Liver (tissue), 8 donors: ENCODE measurements at regions not wholly inside any gene's neighbourhood (a gene's known extent, or its start where the extent isn't known, plus 50 kb on each side); places are given as distances from the start of the nearest gene placed in this dataset.

Source experiments
- DNase-seq: peaks from one replicate; pipeline ENCODE4 v3.0.0-alpha.2; 2017; ENCODE audit warnings: low spot score
- H3K27ac ChIP-seq, 2 donors: one replicate each; pipeline ENCODE4 v1.7.0; 2013; ENCODE audit warnings: inconsistent platforms in 2 of 2, low read length in 2 of 2, control low read depth in 1 of 2, low read depth in 1 of 2, mild to moderate bottlenecking in 1 of 2
- H3K27me3 ChIP-seq, 4 donors: one replicate each; pipeline versions ENCODE4 v1.6.1 to v1.7.0; 2013; ENCODE audit warnings: low read length in 3 of 4, inconsistent platforms in 1 of 4, mild to moderate bottlenecking in 1 of 4, moderate library complexity in 1 of 4; ENCODE audit not compliant: control insufficient read depth in 4 of 4, insufficient read depth in 4 of 4
- H3K36me3 ChIP-seq, 4 donors: one replicate each; pipeline versions ENCODE4 v1.6.1 to v1.7.0; 2013; ENCODE audit warnings: low read length in 3 of 4, mild to moderate bottlenecking in 3 of 4, low read depth in 1 of 4, moderate library complexity in 1 of 4; ENCODE audit not compliant: control insufficient read depth in 4 of 4, insufficient read depth in 3 of 4
- H3K4me1 ChIP-seq, 4 donors: one replicate each; pipeline versions ENCODE4 v1.6.1 to v1.7.0; 2013; ENCODE audit warnings: low read length in 3 of 4, mild to moderate bottlenecking in 3 of 4, moderate library complexity in 1 of 4; ENCODE audit not compliant: control insufficient read depth in 4 of 4, insufficient read depth in 4 of 4
- H3K4me3 ChIP-seq, 3 donors: one replicate each; pipeline versions ENCODE4 v1.6.1 to v1.7.0; 2013; ENCODE audit warnings: low read length in 3 of 3, control low read depth in 1 of 3, low read depth in 1 of 3, mild to moderate bottlenecking in 1 of 3
- H3K9ac ChIP-seq, 2 donors: one replicate each; pipeline ENCODE4 v1.7.0; 2013; ENCODE audit warnings: low read length in 2 of 2, mild to moderate bottlenecking in 2 of 2, moderate library complexity in 2 of 2, control low read depth in 1 of 2, low read depth in 1 of 2
- H3K9me3 ChIP-seq, 4 donors: one replicate each; pipeline versions ENCODE4 v1.6.1 to v1.7.0; 2013; ENCODE audit warnings: low read length in 3 of 4; ENCODE audit not compliant: control insufficient read depth in 4 of 4
- EGR1 ChIP-seq, 2 donors: IDR thresholded peaks; 2 replicates each; pipeline ENCODE4 v1.6.1; 2016 to 2018; ENCODE audit warnings: antibody characterized with exemption in 2 of 2, low read depth in 2 of 2
- FOXA1 ChIP-seq: IDR thresholded peaks from 2 replicates; pipeline ENCODE4 v1.6.1; 2016; ENCODE audit warnings: antibody characterized with exemption
- FOXA2 ChIP-seq: IDR thresholded peaks from 2 replicates; pipeline ENCODE4 v1.6.1; 2016; ENCODE audit warnings: antibody characterized with exemption
- GABPA ChIP-seq, 2 donors: IDR thresholded peaks in 1 of 2; conservative IDR thresholded peaks in 1 of 2; 2 replicates each; pipeline ENCODE4 v1.6.1; 2016; ENCODE audit warnings: antibody characterized with exemption in 2 of 2, mild to moderate bottlenecking in 1 of 2, moderate library complexity in 1 of 2
- HNF4A ChIP-seq, 2 donors: conservative IDR thresholded peaks; 2 replicates each; pipeline ENCODE4 v1.6.1; 2016; ENCODE audit warnings: antibody characterized with exemption in 2 of 2, mild to moderate bottlenecking in 2 of 2
- HNF4G ChIP-seq: IDR thresholded peaks from 2 replicates; pipeline ENCODE4 v1.6.1; 2016; ENCODE audit warnings: antibody characterized with exemption
- JUND ChIP-seq, 2 donors: IDR thresholded peaks; 2 replicates each; pipeline ENCODE4 v1.6.1; 2016; ENCODE audit warnings: antibody characterized with exemption in 2 of 2
- NR2F2 ChIP-seq: IDR thresholded peaks from 2 replicates; pipeline ENCODE4 v1.6.1; 2016; ENCODE audit warnings: antibody characterized with exemption
- RAD21 ChIP-seq, 2 donors: IDR thresholded peaks; 2 replicates each; pipeline ENCODE4 v1.6.1; 2016; ENCODE audit warnings: antibody characterized with exemption in 2 of 2, mild to moderate bottlenecking in 2 of 2
- RXRA ChIP-seq, 2 donors: IDR thresholded peaks; 2 replicates each; pipeline ENCODE4 v1.6.1; 2017 to 2018; ENCODE audit warnings: antibody characterized with exemption in 2 of 2, mild to moderate bottlenecking in 1 of 2
- SP1 ChIP-seq: IDR thresholded peaks from 2 replicates; pipeline ENCODE4 v1.6.1; 2018; ENCODE audit warnings: antibody characterized with exemption, mild to moderate bottlenecking
- TAF1 ChIP-seq: conservative IDR thresholded peaks from 2 replicates; pipeline ENCODE4 v1.6.1; 2016; ENCODE audit warnings: antibody characterized with exemption, mild to moderate bottlenecking
- YY1 ChIP-seq: IDR thresholded peaks from 2 replicates; pipeline ENCODE4 v1.6.1; 2016; ENCODE audit warnings: antibody characterized with exemption, mild to moderate bottlenecking
- WGBS: extraction: QIAGEN DNeasy Blood & Tissue Kit; methylation state at CpG from one replicate; pipeline ENCODE4 v1.1.7; 2013; 5-methylcytosine and 5-hydroxymethylcytosine counted together
- TF ChIP-seq, protein P1 (sequence below): fragments of 150-350 bp; IDR thresholded peaks from 2 replicates; pipeline ENCODE4 v1.5.1; 2017; ENCODE audit warnings: improper control_type of control experiment, low read depth, low read length; ENCODE audit not compliant: missing input control
- TF ChIP-seq, protein P2 (sequence below): IDR thresholded peaks from 2 replicates; pipeline ENCODE4 v1.6.1; 2016; ENCODE audit warnings: antibody characterized with exemption
- TF ChIP-seq, protein P3 (sequence below): IDR thresholded peaks from 2 replicates; pipeline ENCODE4 v1.6.1; 2016; ENCODE audit warnings: antibody characterized with exemption
- TF ChIP-seq, protein P4 (sequence below): IDR thresholded peaks from 2 replicates; pipeline ENCODE4 v1.6.1; 2016; ENCODE audit warnings: antibody characterized with exemption, mild to moderate bottlenecking
- TF ChIP-seq, protein P5 (sequence below): IDR thresholded peaks from 2 replicates; pipeline ENCODE4 v1.6.1; 2016; ENCODE audit warnings: antibody characterized with exemption
- donor health status: healthy.
- donor health status: healthy.
- donor health status: healthy.
- donor health status: healthy.
- donor health status: healthy.

DNA sequence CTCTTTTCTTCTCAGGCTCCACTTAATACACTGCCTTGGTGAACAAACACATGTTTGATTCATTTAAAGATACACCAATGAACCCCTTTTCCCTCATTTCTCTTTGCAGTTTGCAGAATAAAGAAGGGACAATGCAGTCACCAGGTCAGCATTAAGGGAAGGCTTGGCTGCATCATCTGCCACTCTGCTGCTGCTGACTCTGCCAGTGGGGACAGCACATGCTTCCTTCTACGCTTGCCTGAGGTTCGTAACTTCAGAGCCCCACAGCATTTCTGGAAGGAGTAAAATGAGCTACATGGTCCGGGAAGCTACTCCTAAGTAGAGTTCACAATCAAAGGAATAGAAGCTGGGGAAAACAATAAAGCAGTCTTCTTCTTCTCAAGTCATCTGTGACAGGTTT lies 178.9 kb upstream of the GATB start:
- H3K36me3 ChIP-seq, result no peaks in the 10 kb centered on the region
- H3K9ac ChIP-seq, result no peak overlapping the region
- H3K4me1 ChIP-seq, result no peaks in the 10 kb centered on the region
- no peaks in the 10 kb centered on the region for H3K9me3 ChIP-seq
- TF ChIP-seq, protein P1, sequence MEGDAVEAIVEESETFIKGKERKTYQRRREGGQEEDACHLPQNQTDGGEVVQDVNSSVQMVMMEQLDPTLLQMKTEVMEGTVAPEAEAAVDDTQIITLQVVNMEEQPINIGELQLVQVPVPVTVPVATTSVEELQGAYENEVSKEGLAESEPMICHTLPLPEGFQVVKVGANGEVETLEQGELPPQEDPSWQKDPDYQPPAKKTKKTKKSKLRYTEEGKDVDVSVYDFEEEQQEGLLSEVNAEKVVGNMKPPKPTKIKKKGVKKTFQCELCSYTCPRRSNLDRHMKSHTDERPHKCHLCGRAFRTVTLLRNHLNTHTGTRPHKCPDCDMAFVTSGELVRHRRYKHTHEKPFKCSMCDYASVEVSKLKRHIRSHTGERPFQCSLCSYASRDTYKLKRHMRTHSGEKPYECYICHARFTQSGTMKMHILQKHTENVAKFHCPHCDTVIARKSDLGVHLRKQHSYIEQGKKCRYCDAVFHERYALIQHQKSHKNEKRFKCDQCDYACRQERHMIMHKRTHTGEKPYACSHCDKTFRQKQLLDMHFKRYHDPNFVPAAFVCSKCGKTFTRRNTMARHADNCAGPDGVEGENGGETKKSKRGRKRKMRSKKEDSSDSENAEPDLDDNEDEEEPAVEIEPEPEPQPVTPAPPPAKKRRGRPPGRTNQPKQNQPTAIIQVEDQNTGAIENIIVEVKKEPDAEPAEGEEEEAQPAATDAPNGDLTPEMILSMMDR, result no peak
- TF ChIP-seq TAF1, result no peak
- TF ChIP-seq, protein P2, sequence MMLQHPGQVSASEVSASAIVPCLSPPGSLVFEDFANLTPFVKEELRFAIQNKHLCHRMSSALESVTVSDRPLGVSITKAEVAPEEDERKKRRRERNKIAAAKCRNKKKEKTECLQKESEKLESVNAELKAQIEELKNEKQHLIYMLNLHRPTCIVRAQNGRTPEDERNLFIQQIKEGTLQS, result no peak
- no peak for TF ChIP-seq FOXA1
- no peak for TF ChIP-seq HNF4G
- TF ChIP-seq RXRA (IDR thresholded peaks at IDR 0.05), result no peak
- TF ChIP-seq FOXA2, result no peak
- TF ChIP-seq HNF4A (conservative IDR thresholded peaks at IDR 0.05), result no peak
- no peak for TF ChIP-seq EGR1 (IDR thresholded peaks at IDR 0.05; ENCODE audit: low read depth in 2 of 2)
- TF ChIP-seq RAD21 (IDR thresholded peaks at IDR 0.05), result no peak
- TF ChIP-seq GABPA (IDR thresholded peaks at IDR 0.05 in 1 of 2, conservative IDR thresholded peaks at IDR 0.05 in 1 of 2), result no peak
- TF ChIP-seq, protein P3, sequence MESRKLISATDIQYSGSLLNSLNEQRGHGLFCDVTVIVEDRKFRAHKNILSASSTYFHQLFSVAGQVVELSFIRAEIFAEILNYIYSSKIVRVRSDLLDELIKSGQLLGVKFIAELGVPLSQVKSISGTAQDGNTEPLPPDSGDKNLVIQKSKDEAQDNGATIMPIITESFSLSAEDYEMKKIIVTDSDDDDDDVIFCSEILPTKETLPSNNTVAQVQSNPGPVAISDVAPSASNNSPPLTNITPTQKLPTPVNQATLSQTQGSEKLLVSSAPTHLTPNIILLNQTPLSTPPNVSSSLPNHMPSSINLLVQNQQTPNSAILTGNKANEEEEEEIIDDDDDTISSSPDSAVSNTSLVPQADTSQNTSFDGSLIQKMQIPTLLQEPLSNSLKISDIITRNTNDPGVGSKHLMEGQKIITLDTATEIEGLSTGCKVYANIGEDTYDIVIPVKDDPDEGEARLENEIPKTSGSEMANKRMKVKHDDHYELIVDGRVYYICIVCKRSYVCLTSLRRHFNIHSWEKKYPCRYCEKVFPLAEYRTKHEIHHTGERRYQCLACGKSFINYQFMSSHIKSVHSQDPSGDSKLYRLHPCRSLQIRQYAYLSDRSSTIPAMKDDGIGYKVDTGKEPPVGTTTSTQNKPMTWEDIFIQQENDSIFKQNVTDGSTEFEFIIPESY, result no peak
- no peak for TF ChIP-seq NR2F2
- TF ChIP-seq JUND (IDR thresholded peaks at IDR 0.05), result no peak
- TF ChIP-seq, protein P4, sequence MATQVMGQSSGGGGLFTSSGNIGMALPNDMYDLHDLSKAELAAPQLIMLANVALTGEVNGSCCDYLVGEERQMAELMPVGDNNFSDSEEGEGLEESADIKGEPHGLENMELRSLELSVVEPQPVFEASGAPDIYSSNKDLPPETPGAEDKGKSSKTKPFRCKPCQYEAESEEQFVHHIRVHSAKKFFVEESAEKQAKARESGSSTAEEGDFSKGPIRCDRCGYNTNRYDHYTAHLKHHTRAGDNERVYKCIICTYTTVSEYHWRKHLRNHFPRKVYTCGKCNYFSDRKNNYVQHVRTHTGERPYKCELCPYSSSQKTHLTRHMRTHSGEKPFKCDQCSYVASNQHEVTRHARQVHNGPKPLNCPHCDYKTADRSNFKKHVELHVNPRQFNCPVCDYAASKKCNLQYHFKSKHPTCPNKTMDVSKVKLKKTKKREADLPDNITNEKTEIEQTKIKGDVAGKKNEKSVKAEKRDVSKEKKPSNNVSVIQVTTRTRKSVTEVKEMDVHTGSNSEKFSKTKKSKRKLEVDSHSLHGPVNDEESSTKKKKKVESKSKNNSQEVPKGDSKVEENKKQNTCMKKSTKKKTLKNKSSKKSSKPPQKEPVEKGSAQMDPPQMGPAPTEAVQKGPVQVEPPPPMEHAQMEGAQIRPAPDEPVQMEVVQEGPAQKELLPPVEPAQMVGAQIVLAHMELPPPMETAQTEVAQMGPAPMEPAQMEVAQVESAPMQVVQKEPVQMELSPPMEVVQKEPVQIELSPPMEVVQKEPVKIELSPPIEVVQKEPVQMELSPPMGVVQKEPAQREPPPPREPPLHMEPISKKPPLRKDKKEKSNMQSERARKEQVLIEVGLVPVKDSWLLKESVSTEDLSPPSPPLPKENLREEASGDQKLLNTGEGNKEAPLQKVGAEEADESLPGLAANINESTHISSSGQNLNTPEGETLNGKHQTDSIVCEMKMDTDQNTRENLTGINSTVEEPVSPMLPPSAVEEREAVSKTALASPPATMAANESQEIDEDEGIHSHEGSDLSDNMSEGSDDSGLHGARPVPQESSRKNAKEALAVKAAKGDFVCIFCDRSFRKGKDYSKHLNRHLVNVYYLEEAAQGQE, result no peak
- no peak for TF ChIP-seq YY1
- TF ChIP-seq SP1, result no peak
- TF ChIP-seq, protein P5, sequence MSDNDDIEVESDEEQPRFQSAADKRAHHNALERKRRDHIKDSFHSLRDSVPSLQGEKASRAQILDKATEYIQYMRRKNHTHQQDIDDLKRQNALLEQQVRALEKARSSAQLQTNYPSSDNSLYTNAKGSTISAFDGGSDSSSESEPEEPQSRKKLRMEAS, result no peak
- no peaks in the 10 kb centered on the region for H3K27me3 ChIP-seq
- 76% methylated on average over 3 of the region's 3 CpGs for WGBS
- H3K27ac ChIP-seq, result no peak overlapping the region
- DNase-seq, result no peak
- no peak overlapping the region for H3K4me3 ChIP-seq

DNA sequence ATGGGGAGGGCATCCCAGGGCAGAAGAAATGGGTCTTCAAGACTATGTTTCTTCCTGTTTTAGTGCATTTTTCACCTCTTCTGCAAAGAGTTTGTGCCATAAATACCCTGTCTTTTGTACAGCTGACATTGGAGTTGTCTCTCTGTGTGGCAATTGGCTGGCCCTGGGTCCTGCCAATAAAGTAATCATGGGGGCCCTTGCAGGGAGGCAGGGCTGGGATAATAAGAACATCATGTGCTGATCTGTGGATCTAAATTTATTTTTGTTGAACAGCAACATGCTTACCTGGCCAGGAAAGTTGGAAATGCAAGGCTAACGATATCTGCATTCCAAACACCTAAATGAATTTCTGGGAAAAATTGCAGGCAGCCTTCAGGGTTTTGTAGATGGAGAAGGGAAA lies 174.6 kb upstream of the GATB start:
- no peaks in the 10 kb centered on the region for H3K4me1 ChIP-seq
- no peak overlapping the region for H3K27ac ChIP-seq
- H3K36me3 ChIP-seq, result no peaks in the 10 kb centered on the region
- DNase-seq, result no peak
- no peak overlapping the region for H3K9ac ChIP-seq
- H3K9me3 ChIP-seq, result no peaks in the 10 kb centered on the region
- H3K27me3 ChIP-seq, result no peaks in the 10 kb centered on the region
- 94% methylated on average over 1 of the region's 1 CpG for WGBS
- H3K4me3 ChIP-seq, result no peak overlapping the region
- TF ChIP-seq, protein P1, result no peak
- no peak for TF ChIP-seq HNF4A (conservative IDR thresholded peaks at IDR 0.05)
- no peak for TF ChIP-seq JUND (IDR thresholded peaks at IDR 0.05)
- no peak for TF ChIP-seq FOXA1
- no peak for TF ChIP-seq RAD21 (IDR thresholded peaks at IDR 0.05)
- no peak for TF ChIP-seq RXRA (IDR thresholded peaks at IDR 0.05)
- no peak for TF ChIP-seq TAF1
- TF ChIP-seq, protein P5, result no peak
- TF ChIP-seq GABPA (IDR thresholded peaks at IDR 0.05 in 1 of 2, conservative IDR thresholded peaks at IDR 0.05 in 1 of 2), result no peak
- no peak for TF ChIP-seq FOXA2
- no peak for TF ChIP-seq SP1
- TF ChIP-seq, protein P3, result no peak
